ENCODE measurements at regions not wholly inside any gene's neighbourhood (a gene's known extent, or its start where the extent isn't known, plus 50 kb on each side); places are given as distances from the start of the nearest gene placed in this dataset.

DNA sequence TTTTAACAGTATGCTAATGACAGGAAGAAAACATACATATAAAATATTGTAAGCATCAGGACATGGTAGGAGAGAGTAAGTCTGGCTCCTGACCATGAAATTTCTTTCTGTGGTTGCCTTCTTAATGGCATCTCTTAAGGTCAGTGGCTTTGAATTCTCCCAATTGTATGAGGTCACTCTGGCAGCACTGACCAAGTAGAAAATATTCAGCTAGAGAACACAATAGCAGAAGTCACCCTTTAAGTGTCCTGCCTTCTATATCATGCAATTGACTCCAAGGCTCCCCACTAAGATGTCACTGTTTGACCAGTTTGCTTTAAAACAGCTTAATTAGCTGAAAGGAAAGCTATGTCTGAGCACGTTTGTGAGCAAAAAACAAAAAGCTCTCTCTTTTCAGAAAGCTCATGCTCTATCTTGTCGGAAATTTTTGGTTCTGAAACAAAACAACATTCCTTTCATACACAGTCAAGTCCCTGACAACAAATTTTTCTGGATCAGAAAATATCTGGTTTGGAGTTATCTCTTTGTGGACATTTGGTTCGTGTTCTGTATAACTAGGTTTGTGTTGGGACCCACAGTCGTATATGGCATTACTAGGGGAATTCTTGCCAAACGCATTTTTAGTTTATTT is 120.9 kb upstream of the IFNGR1 start:
- TF ChIP-seq, protein P1, sequence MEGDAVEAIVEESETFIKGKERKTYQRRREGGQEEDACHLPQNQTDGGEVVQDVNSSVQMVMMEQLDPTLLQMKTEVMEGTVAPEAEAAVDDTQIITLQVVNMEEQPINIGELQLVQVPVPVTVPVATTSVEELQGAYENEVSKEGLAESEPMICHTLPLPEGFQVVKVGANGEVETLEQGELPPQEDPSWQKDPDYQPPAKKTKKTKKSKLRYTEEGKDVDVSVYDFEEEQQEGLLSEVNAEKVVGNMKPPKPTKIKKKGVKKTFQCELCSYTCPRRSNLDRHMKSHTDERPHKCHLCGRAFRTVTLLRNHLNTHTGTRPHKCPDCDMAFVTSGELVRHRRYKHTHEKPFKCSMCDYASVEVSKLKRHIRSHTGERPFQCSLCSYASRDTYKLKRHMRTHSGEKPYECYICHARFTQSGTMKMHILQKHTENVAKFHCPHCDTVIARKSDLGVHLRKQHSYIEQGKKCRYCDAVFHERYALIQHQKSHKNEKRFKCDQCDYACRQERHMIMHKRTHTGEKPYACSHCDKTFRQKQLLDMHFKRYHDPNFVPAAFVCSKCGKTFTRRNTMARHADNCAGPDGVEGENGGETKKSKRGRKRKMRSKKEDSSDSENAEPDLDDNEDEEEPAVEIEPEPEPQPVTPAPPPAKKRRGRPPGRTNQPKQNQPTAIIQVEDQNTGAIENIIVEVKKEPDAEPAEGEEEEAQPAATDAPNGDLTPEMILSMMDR (IDR thresholded peaks at IDR 0.05; ENCODE audit: borderline replicate concordance, extremely low read depth, low read length, poor library complexity, severe bottlenecking): no peak
- TF ChIP-seq EZH2 (IDR thresholded peaks at IDR 0.05; ENCODE audit: borderline replicate concordance, low read depth, low read length, severe bottlenecking): no peak

Data from DND-41 (cell line).